ENCODE measurements at regions not wholly inside any gene's neighbourhood (a gene's known extent, or its start where the extent isn't known, plus 50 kb on each side); places are given as distances from the start of the nearest gene placed in this dataset.

- DNase-seq: no peak
Observed at GRCh38 chr9:106333481-106333880, 529.5 kb upstream of the ZNF462 start.

GRCh38 chr9:106334081-106334480, 528.9 kb upstream of the ZNF462 start:
- DNase-seq: no peak

GRCh38 chr9:106339882-106340281, 523.1 kb upstream of the ZNF462 start:
- no peak for DNase-seq

GRCh38 chr9:106350777-106351176, 512.2 kb upstream of the ZNF462 start:
- DNase-seq: no peak

- no peak for DNase-seq
Observed at GRCh38 chr9:106356924-106357323, 506.0 kb upstream of the ZNF462 start.

- no peak for DNase-seq
Observed at GRCh38 chr9:106358331-106358730, 504.6 kb upstream of the ZNF462 start.

GRCh38 chr9:106376689-106377088, 486.3 kb upstream of the ZNF462 start:
- DNase-seq: peak; percentile 11

GRCh38 chr9:106383072-106383471, 479.9 kb upstream of the ZNF462 start:
- no peak for DNase-seq

- no peak for DNase-seq
Observed at GRCh38 chr9:106387965-106388364, 475.0 kb upstream of the ZNF462 start.

GRCh38 chr9:106393226-106393625, 469.7 kb upstream of the ZNF462 start:
- no peak for DNase-seq

GRCh38 chr9:106400170-106400569, 462.8 kb upstream of the ZNF462 start:
- DNase-seq: no peak

GRCh38 chr9:106400950-106401349, 462.0 kb upstream of the ZNF462 start:
- no peak for DNase-seq

- DNase-seq: peak; percentile 90
Observed at GRCh38 chr9:106403081-106403480, 459.9 kb upstream of the ZNF462 start.

- DNase-seq: no peak
Observed at GRCh38 chr9:106404137-106404536, 458.8 kb upstream of the ZNF462 start.

GRCh38 chr9:106405871-106406435, 457.0 kb upstream of the ZNF462 start:
- peak; percentile 69 for DNase-seq

GRCh38 chr9:106414042-106414441, 448.9 kb upstream of the ZNF462 start:
- no peak for DNase-seq

- DNase-seq: no peak
Observed at GRCh38 chr9:106417685-106418084, 445.3 kb upstream of the ZNF462 start.

- peak; percentile 89 for DNase-seq
Observed at GRCh38 chr9:106419829-106420228, 443.1 kb upstream of the ZNF462 start.

- peak; percentile 96 for DNase-seq
Observed at GRCh38 chr9:106420511-106420944, 442.4 kb upstream of the ZNF462 start.

GRCh38 chr9:106421772-106422171, 441.2 kb upstream of the ZNF462 start:
- DNase-seq: no peak

- DNase-seq: no peak
Observed at GRCh38 chr9:106423575-106423974, 439.4 kb upstream of the ZNF462 start.

GRCh38 chr9:106432631-106433030, 430.3 kb upstream of the ZNF462 start:
- DNase-seq: no peak

- peak; percentile 76 for DNase-seq
Observed at GRCh38 chr9:106438928-106439327, 424.0 kb upstream of the ZNF462 start.

- no peak for DNase-seq
Observed at GRCh38 chr9:106441283-106441682, 421.7 kb upstream of the ZNF462 start.

- no peak for DNase-seq
Observed at GRCh38 chr9:106443520-106443919, 419.4 kb upstream of the ZNF462 start.

All from fibroblast of skin of abdomen (primary cell).